Karpas-422 (cell line): ENCODE measurements at regions not wholly inside any gene's neighbourhood (a gene's known extent, or its start where the extent isn't known, plus 50 kb on each side); places are given as distances from the start of the nearest gene placed in this dataset.

Experiments
- DNase-seq: peaks from one replicate; pipeline ENCODE4 v3.0.0-alpha.2; 2015
- H2AFZ ChIP-seq: fragments of 200-600 bp; sonication (generic); 2 replicates; pipeline ENCODE4 v1.6.1; 2014; ENCODE audit warnings: antibody characterized with exemption, low read length, mixed read lengths
- H3K27ac ChIP-seq: fragments of 200-600 bp; sonication (generic); 2 replicates; pipeline ENCODE4 v1.5.1; 2014; ENCODE audit warnings: mild to moderate bottlenecking, low read length, moderate library complexity
- H3K27me3 ChIP-seq: fragments of 200-600 bp; sonication (generic); 2 replicates; pipeline ENCODE4 v1.6.1; 2014; ENCODE audit warnings: low read length, mixed read lengths
- H3K36me3 ChIP-seq: fragments of 200-600 bp; sonication (generic); 2 replicates; pipeline ENCODE4 v1.6.1; 2014; ENCODE audit warnings: low read length, mixed read lengths; ENCODE audit not compliant: insufficient read depth
- H3K4me1 ChIP-seq: fragments of 200-600 bp; sonication (generic); 2 replicates; pipeline ENCODE4 v1.6.1; 2014; ENCODE audit warnings: mild to moderate bottlenecking, low read length, mixed read lengths
- H3K4me2 ChIP-seq: fragments of 200-600 bp; sonication (generic); 2 replicates; pipeline ENCODE4 v1.6.1; 2014; ENCODE audit warnings: low read length, low read depth, mild to moderate bottlenecking; ENCODE audit not compliant: poor library complexity, severe bottlenecking
- H3K4me3 ChIP-seq: fragments of 200-600 bp; sonication (generic); 2 replicates; pipeline ENCODE4 v1.5.1; 2014; ENCODE audit warnings: mild to moderate bottlenecking, antibody characterized with exemption, low read length, mixed read lengths
- H3K79me2 ChIP-seq: fragments of 200-600 bp; sonication (generic); 2 replicates; pipeline ENCODE4 v1.6.1; 2014; ENCODE audit warnings: mild to moderate bottlenecking, low read length, mixed read lengths
- H3K9ac ChIP-seq: fragments of 200-600 bp; sonication (generic); 2 replicates; pipeline ENCODE4 v1.6.0; 2014; ENCODE audit warnings: low read length
- H3K9me2 ChIP-seq: fragments of 200-600 bp; sonication (generic), shearing (Covaris generic); replicated peaks from 2 replicates; pipeline ENCODE4 v1.6.0; 2014; ENCODE audit warnings: mild to moderate bottlenecking, low read length, moderate library complexity; ENCODE audit not compliant: insufficient read depth
- H3K9me3 ChIP-seq: fragments of 300-700, 200-600 bp; sonication (generic); 2 replicates; pipeline ENCODE4 v1.6.1; 2014; ENCODE audit warnings: low read length, mixed read lengths
- H4K20me1 ChIP-seq: fragments of 200-600 bp; sonication (generic); 2 replicates; pipeline ENCODE4 v1.6.1; 2014; ENCODE audit warnings: mild to moderate bottlenecking, antibody characterized with exemption, low read length, low read depth; ENCODE audit not compliant: insufficient read depth

DNA sequence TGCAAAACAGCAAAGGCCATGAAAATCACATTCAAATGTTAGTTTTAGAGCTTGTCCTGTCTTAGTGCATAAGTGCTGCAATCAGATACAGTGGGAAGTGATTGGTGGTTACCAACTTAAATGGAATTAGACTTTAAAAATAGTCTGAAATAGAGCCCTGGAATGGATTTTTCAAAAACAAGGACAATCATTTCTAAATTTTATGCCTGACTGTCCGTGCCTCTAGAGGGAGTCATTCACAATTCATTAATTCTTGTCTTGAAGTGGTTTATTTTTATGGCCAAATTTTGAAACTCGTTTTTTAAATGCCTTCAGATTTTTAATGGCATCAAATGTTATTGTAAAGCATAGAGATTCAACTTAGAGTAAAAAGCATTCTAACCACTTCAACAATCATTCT lies 561.8 kb upstream of the DAB2 start:
- H3K79me2 ChIP-seq = no peaks in the 10 kb centered on the region
- H3K27me3 ChIP-seq = no peaks in the 10 kb centered on the region
- H3K9me2 ChIP-seq = no peaks in the 10 kb centered on the region
- H3K4me1 ChIP-seq = peaks cover 8% of the 10 kb centered on the region
- no peak overlapping the region for H3K4me2 ChIP-seq
- no peak overlapping the region for H3K9ac ChIP-seq
- H3K36me3 ChIP-seq = no peaks in the 10 kb centered on the region
- H4K20me1 ChIP-seq = no peaks in the 10 kb centered on the region
- H2AFZ ChIP-seq = no peak overlapping the region
- no peaks in the 10 kb centered on the region for H3K9me3 ChIP-seq
- no peak overlapping the region for H3K4me3 ChIP-seq
- no peak overlapping the region for H3K27ac ChIP-seq
- DNase-seq = no peak

DNA sequence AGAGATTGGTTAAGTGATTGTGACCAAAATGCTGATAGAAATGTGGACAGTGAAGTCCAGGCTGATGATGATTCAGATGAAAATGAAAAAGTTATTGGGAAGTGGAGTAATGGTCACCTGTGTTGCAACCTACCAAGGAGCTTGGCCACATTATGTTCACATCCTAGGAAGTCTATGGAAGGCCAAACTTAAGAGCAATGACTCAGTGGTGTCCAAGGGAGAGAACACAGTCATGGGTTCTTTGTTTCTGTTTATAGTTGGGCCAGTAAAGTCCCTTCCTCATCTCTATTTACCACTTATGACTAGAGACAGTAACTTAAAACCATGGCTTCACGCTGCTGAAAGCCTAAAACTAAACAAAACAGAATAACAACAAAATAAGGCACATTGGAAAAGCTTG lies 555.3 kb upstream of the DAB2 start:
- no peak overlapping the region for H2AFZ ChIP-seq
- no peaks in the 10 kb centered on the region for H3K27me3 ChIP-seq
- DNase-seq = no peak
- H4K20me1 ChIP-seq = no peaks in the 10 kb centered on the region
- H3K9me3 ChIP-seq = no peaks in the 10 kb centered on the region
- no peak overlapping the region for H3K4me2 ChIP-seq
- no peak overlapping the region for H3K9ac ChIP-seq
- H3K4me3 ChIP-seq = no peak overlapping the region
- no peaks in the 10 kb centered on the region for H3K36me3 ChIP-seq
- H3K4me1 ChIP-seq = no peaks in the 10 kb centered on the region
- no peak overlapping the region for H3K27ac ChIP-seq
- H3K79me2 ChIP-seq = no peaks in the 10 kb centered on the region
- no peaks in the 10 kb centered on the region for H3K9me2 ChIP-seq

DNA sequence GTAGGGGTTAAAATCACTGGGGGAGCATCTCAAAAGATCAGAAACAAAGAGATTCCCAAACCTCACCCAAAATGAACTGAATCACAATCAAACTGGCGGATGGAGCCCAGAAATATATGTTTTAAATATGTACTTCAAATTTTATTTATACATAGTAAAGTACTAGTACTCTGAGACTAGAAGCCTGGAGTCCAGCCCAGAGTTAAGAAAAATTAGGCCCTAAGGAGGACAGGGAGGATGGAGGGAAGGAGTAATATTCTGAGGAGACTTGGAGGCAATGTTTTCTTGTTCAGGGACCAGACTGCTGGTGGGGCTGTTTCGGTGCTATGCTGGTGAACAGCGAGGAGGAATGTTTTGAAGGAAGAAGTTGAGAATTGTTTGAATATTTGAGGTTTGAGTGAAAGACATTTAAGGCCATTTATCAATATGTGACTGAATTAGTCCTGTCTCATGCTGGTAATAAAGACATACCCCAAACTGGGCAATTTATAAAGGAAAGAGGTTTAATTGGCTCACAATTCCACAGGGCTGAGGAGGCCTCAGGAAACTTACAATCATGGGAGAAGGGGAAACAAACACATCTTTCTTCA lies 552.4 kb upstream of the DAB2 start:
- Histone ChIP-seq H3K9me3 (no peaks in the 10 kb centered on the region), H4K20me1 (no peaks in the 10 kb centered on the region), H3K27ac (no peak overlapping the region), H3K9me2 (no peaks in the 10 kb centered on the region), H3K79me2 (no peaks in the 10 kb centered on the region), H3K9ac (no peak overlapping the region), H2AFZ (no peak overlapping the region), H3K4me3 (no peak overlapping the region), H3K4me1 (no peaks in the 10 kb centered on the region), H3K36me3 (no peaks in the 10 kb centered on the region), H3K27me3 (no peaks in the 10 kb centered on the region), H3K4me2 (no peak overlapping the region)
- DNase-seq = no peak

DNA sequence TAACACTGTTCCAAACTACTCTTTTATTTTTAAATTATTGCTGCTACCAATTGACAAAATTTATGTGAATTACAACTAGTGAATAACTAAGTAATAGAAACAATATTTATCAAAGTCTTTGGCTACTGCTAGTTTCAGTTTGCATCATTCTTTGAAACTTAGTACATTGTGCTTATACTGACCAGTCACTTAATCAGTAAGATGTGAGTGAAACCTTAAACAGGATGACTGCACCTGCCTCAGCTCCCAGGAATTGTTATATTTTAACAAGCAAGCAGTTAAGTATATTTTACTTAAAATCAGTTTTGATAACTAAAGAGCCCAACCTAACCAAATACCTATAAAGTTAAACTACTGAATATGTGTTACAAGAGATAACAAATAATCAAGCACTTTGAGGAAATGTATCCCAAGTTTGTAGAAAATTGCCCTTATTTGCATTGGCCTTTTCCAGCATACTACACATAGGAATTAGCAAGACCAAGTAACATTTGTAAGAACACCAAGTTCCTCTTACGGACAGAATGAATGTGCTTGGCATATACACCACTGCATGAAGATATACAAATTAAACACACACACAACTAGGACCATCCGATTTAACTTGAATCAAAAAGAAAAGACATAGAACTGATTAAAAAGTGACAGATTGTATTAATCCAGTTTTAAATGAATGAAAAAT lies 545.5 kb upstream of the DAB2 start:
- Histone ChIP-seq H4K20me1 (no peaks in the 10 kb centered on the region), H3K4me2 (no peak overlapping the region), H3K36me3 (no peaks in the 10 kb centered on the region), H3K9ac (no peak overlapping the region), H3K27ac (no peak overlapping the region), H3K9me3 (no peaks in the 10 kb centered on the region), H3K4me1 (no peaks in the 10 kb centered on the region), H3K4me3 (no peak overlapping the region), H3K27me3 (no peaks in the 10 kb centered on the region), H3K9me2 (no peaks in the 10 kb centered on the region), H3K79me2 (no peaks in the 10 kb centered on the region), H2AFZ (no peak overlapping the region)
- no peak for DNase-seq

DNA sequence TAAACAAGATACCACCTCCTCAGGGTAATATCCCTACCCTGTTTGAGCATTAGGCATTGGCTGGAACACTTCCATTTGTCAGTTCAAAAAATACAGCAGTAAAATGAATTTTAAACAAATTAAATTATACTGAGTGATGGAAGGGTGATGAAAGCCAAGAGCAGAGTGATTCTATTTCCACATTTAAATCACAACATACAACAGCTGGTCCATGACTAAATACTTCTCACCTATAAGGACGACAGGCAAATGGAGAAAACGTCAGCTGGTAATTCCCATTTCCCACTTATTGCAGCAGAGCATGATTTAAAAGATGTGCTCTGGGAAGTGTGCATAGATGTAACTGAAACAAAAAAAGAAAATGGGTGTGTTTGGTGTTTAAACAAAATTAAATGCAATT lies 543.6 kb upstream of the DAB2 start:
- DNase-seq = no peak
- no peaks in the 10 kb centered on the region for H4K20me1 ChIP-seq
- H3K4me3 ChIP-seq = no peak overlapping the region
- no peaks in the 10 kb centered on the region for H3K9me2 ChIP-seq
- no peak overlapping the region for H3K4me2 ChIP-seq
- no peak overlapping the region for H2AFZ ChIP-seq
- H3K4me1 ChIP-seq = no peaks in the 10 kb centered on the region
- no peaks in the 10 kb centered on the region for H3K36me3 ChIP-seq
- no peaks in the 10 kb centered on the region for H3K79me2 ChIP-seq
- H3K27me3 ChIP-seq = no peaks in the 10 kb centered on the region
- no peak overlapping the region for H3K27ac ChIP-seq
- H3K9ac ChIP-seq = no peak overlapping the region
- no peaks in the 10 kb centered on the region for H3K9me3 ChIP-seq

DNA sequence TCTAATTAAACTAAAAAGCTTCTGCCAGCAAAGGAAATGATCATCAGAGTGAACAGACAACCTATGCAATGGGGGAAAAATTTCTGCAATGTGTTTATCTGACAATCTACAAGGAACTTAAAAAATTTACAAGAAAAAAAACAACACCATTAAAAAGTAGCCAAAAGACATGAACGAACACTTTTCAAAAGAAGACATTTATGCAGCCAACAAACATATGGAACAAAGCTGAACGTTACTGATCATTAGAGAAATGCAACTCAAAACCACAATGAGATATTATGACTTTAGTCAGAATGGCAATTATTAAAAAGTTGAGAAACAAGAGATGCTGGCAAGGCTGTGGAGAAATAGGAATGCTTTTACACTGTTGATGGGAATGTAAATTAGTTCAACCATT lies 530.4 kb upstream of the DAB2 start:
- no peaks in the 10 kb centered on the region for H3K9me3 ChIP-seq
- H3K4me2 ChIP-seq = no peak overlapping the region

DNA sequence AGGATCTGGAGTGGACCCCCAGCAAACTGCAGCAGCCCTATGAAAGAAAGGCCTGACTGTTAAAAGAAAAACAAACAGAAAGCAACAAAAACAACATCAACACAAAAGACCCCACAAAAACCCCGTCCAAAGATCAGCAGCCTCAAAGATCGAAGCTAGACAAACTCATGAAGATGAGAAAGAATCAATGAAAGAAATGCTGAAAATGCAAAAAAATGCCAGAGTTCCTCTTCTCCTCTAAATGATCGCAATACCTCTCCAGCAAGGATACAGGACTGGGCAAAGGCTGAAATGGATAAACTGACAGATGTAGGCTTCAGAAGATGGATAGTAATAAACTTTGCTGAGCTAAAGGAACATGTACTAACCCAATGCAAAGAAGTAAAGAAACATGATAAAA lies 526.3 kb upstream of the DAB2 start:
- Histone ChIP-seq H2AFZ (no peak overlapping the region), H3K36me3 (no peaks in the 10 kb centered on the region), H3K4me3 (no peak overlapping the region), H3K4me1 (no peaks in the 10 kb centered on the region), H3K9me2 (no peaks in the 10 kb centered on the region), H4K20me1 (no peaks in the 10 kb centered on the region), H3K79me2 (no peaks in the 10 kb centered on the region), H3K9ac (no peak overlapping the region), H3K9me3 (no peaks in the 10 kb centered on the region), H3K27ac (no peak overlapping the region), H3K27me3 (no peaks in the 10 kb centered on the region), H3K4me2 (no peak overlapping the region)
- no peak for DNase-seq

More for the DNA sequence above, 530.4 kb upstream of the DAB2 start:
- Histone ChIP-seq H3K36me3 (no peaks in the 10 kb centered on the region), H3K27me3 (no peaks in the 10 kb centered on the region), H4K20me1 (no peaks in the 10 kb centered on the region), H3K4me1 (no peaks in the 10 kb centered on the region), H3K9ac (no peak overlapping the region), H3K27ac (no peak overlapping the region), H3K4me3 (no peak overlapping the region), H2AFZ (no peak overlapping the region), H3K79me2 (no peaks in the 10 kb centered on the region), H3K9me2 (no peaks in the 10 kb centered on the region)
- DNase-seq = no peak

DNA sequence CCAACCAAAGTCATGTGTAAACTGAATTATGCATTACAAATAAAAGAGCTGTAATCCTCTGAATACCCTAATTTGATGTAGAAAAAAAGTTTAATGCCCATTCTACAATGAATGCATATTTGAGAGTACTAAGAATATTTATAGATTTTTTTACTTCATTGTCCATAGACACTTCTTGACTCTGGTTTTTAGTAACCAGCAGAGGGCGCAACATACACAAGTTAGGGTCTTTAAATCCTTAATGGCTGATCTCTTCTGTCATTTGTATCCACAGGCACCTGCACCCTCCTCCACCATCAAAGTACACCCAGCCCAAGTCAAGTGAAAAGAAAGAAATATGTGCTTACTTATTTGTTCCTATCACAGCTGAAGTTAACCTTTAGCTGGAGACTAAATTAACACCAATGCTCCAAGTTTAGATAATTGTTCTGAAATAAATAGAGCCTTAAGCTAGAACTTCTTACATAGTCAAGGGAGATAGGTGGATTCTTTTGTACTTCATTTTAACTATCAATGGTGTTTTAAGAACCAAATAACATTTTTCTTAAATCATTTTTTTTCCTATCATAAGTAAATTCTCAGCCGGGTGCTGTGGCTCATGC lies 524.2 kb upstream of the DAB2 start:
- no peaks in the 10 kb centered on the region for H3K4me1 ChIP-seq
- H3K9ac ChIP-seq = no peak overlapping the region
- H4K20me1 ChIP-seq = no peaks in the 10 kb centered on the region
- no peaks in the 10 kb centered on the region for H3K36me3 ChIP-seq
- no peak overlapping the region for H2AFZ ChIP-seq
- H3K4me2 ChIP-seq = no peak overlapping the region
- no peak overlapping the region for H3K27ac ChIP-seq
- H3K9me2 ChIP-seq = no peaks in the 10 kb centered on the region
- peak; percentile 88 for DNase-seq
- no peaks in the 10 kb centered on the region for H3K27me3 ChIP-seq
- H3K9me3 ChIP-seq = no peaks in the 10 kb centered on the region
- no peak overlapping the region for H3K4me3 ChIP-seq
- H3K79me2 ChIP-seq = no peaks in the 10 kb centered on the region
